Astrocyte (in vitro differentiated cells and primary cell): ENCODE measurements at regions not wholly inside any gene's neighbourhood (a gene's known extent, or its start where the extent isn't known, plus 50 kb on each side); places are given as distances from the start of the nearest gene placed in this dataset.

Experiments used
- DNase-seq: peaks from one replicate; pipeline ENCODE4 v3.0.0-alpha.2; 2010; ENCODE audit warnings: low read depth
- FAIRE-seq: peaks from 2 replicates; lab custom pipeline; 2011; peaks lifted over from hg19 to GRCh38; lab: Jason Lieb, UNC
- H2AFZ ChIP-seq: 2 replicates; pipeline ENCODE4 v1.6.0; 2012; ENCODE audit warnings: low read depth, low read length, inconsistent platforms
- H3K27ac ChIP-seq: 2 replicates; pipeline ENCODE4 v1.5.1; 2011; ENCODE audit warnings: low read depth, low read length, inconsistent platforms
- H3K27me3 ChIP-seq: 2 replicates; pipeline ENCODE4 v1.6.0; 2011; ENCODE audit warnings: low read length, inconsistent platforms; ENCODE audit not compliant: insufficient read depth
- H3K36me3 ChIP-seq: 2 replicates; pipeline ENCODE4 v1.5.1; 2011; ENCODE audit warnings: low read length, inconsistent platforms; ENCODE audit not compliant: insufficient read depth
- H3K4me1 ChIP-seq: 2 replicates; pipeline ENCODE4 v1.5.1; 2011; ENCODE audit warnings: low read length, inconsistent platforms; ENCODE audit not compliant: insufficient read depth
- H3K4me2 ChIP-seq: 2 replicates; pipeline ENCODE4 v1.6.0; 2012; ENCODE audit warnings: low read length, inconsistent platforms
- H3K4me3 ChIP-seq: 2 replicates; pipeline ENCODE4 v1.5.1; 2011; ENCODE audit warnings: low read depth, mild to moderate bottlenecking, low read length, inconsistent platforms; ENCODE audit not compliant: insufficient read depth
- H3K79me2 ChIP-seq: 2 replicates; pipeline ENCODE4 v1.6.0; 2012; ENCODE audit warnings: mild to moderate bottlenecking, low read length, inconsistent platforms; ENCODE audit not compliant: insufficient read depth
- H3K9ac ChIP-seq: 2 replicates; pipeline ENCODE4 v1.6.0; 2012; ENCODE audit warnings: mild to moderate bottlenecking, low read length, inconsistent platforms
- H3K9me3 ChIP-seq: 2 replicates; pipeline ENCODE4 v1.5.1; 2012; ENCODE audit warnings: low read depth, mild to moderate bottlenecking, low read length, inconsistent platforms; ENCODE audit not compliant: insufficient read depth
- H4K20me1 ChIP-seq: 2 replicates; pipeline ENCODE4 v1.6.0; 2012; ENCODE audit warnings: low read length, inconsistent platforms; ENCODE audit not compliant: insufficient read depth
- H3K27ac Mint-ChIP-seq: one replicate; pipeline ENCODE4 v1.8.0; 2021; ENCODE audit warnings: mild to moderate bottlenecking, mixed read lengths; ENCODE audit not compliant: unreplicated experiment
- H3K27me3 Mint-ChIP-seq: one replicate; pipeline ENCODE4 v1.8.0; 2021; ENCODE audit warnings: low read depth, mixed read lengths; ENCODE audit not compliant: unreplicated experiment
- H3K36me3 Mint-ChIP-seq: one replicate; pipeline ENCODE4 v1.8.0; 2021; ENCODE audit warnings: low read depth, mixed read lengths; ENCODE audit not compliant: unreplicated experiment
- H3K4me1 Mint-ChIP-seq: one replicate; pipeline ENCODE4 v1.8.0; 2021; ENCODE audit warnings: low read depth, mixed read lengths; ENCODE audit not compliant: unreplicated experiment
- H3K4me3 Mint-ChIP-seq: one replicate; pipeline ENCODE4 v1.8.0; 2021; ENCODE audit warnings: mild to moderate bottlenecking, moderate library complexity, mixed read lengths; ENCODE audit not compliant: unreplicated experiment
- H3K9me3 Mint-ChIP-seq: one replicate; pipeline ENCODE4 v1.8.0; 2021; ENCODE audit warnings: mild to moderate bottlenecking, mixed read lengths; ENCODE audit not compliant: unreplicated experiment
- EZH2 ChIP-seq: IDR thresholded peaks from 2 replicates; pipeline ENCODE4 v1.6.1; 2012; ENCODE audit warnings: mild to moderate bottlenecking, low read length, inconsistent platforms; ENCODE audit not compliant: insufficient read depth
- TF ChIP-seq, protein P1 (sequence below): IDR thresholded peaks from 2 replicates; pipeline ENCODE4 v1.5.1; 2011; ENCODE audit warnings: low read depth, mild to moderate bottlenecking, inconsistent platforms, low read length, moderate library complexity; ENCODE audit not compliant: insufficient read depth

DNA sequence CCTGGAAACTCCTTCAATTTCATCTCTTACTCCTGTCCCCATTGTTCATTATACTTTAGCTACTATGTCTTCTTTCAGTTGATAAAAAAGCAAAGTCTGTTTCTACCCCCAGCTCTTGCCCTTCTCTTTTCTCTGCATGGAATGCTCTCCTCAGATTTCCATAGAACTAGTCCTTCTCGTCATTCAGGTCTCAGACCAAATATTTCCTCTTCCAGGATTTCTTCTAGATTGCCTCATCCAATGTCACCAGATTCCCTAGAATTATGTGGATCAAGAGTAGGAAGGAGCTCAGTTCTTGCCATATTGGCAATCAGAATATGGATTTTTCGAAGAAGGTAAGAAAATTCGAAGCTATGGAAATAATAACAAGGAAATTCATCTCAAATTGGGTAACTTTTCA, 176.1 kb downstream of the GABRG2 start:
- H4K20me1 ChIP-seq = no peaks in the 10 kb centered on the region
- FAIRE-seq = no peak
- no peaks in the 10 kb centered on the region for H3K79me2 ChIP-seq
- TF ChIP-seq, protein P1, sequence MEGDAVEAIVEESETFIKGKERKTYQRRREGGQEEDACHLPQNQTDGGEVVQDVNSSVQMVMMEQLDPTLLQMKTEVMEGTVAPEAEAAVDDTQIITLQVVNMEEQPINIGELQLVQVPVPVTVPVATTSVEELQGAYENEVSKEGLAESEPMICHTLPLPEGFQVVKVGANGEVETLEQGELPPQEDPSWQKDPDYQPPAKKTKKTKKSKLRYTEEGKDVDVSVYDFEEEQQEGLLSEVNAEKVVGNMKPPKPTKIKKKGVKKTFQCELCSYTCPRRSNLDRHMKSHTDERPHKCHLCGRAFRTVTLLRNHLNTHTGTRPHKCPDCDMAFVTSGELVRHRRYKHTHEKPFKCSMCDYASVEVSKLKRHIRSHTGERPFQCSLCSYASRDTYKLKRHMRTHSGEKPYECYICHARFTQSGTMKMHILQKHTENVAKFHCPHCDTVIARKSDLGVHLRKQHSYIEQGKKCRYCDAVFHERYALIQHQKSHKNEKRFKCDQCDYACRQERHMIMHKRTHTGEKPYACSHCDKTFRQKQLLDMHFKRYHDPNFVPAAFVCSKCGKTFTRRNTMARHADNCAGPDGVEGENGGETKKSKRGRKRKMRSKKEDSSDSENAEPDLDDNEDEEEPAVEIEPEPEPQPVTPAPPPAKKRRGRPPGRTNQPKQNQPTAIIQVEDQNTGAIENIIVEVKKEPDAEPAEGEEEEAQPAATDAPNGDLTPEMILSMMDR = no peak
- no peak for TF ChIP-seq EZH2
- DNase-seq = no peak
- H3K4me1 ChIP-seq = no peaks in the 10 kb centered on the region
- Mint-ChIP-seq H3K36me3 (no peaks in the 10 kb centered on the region), H3K4me1 (no peaks in the 10 kb centered on the region), H3K27me3 (no peaks in the 10 kb centered on the region), H3K27ac (no peak overlapping the region), H3K9me3 (no peaks in the 10 kb centered on the region), H3K4me3 (no peak overlapping the region)
- no peaks in the 10 kb centered on the region for H3K36me3 ChIP-seq
- H3K27me3 ChIP-seq = no peaks in the 10 kb centered on the region
- H3K9me3 ChIP-seq = peaks cover 3% of the 10 kb centered on the region
- H2AFZ ChIP-seq = no peak overlapping the region
- no peak overlapping the region for H3K27ac ChIP-seq
- H3K4me2 ChIP-seq = no peak overlapping the region
- no peak overlapping the region for H3K4me3 ChIP-seq
- no peak overlapping the region for H3K9ac ChIP-seq

DNA sequence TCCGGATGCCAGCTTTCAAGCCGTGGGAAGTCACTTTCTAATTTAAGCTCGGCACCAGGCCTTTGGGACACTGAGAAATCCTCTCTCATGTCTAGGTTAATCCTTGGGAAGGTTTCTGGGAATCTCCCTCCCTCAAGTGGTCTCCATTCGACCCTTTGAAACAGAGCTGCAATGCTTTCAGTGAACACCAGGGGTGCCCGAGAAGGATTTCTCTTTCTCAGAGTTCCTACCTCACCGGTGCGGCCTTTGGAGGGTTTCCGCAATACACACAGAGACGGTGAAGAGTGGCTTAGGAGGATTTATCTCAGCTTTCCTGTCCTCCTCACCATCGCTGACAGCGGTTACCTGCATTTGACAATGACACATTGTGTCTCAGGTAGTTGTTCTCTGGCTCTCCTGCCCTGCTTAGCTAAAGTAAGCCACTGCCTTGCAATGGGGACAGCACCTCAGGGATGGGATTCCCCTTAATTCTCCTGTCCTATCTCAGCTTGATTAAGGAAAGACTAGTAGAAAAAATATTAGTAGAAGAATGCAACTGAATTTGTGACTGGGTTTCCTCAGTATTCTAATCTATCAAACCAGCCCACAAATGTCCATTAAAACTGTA, 180.6 kb downstream of the GABRG2 start:
- Histone ChIP-seq H3K36me3 (no peaks in the 10 kb centered on the region), H2AFZ (no peak overlapping the region), H3K27ac (no peak overlapping the region), H3K9ac (no peak overlapping the region), H3K4me3 (no peak overlapping the region), H3K4me2 (no peak overlapping the region), H3K27me3 (no peaks in the 10 kb centered on the region), H3K79me2 (no peaks in the 10 kb centered on the region), H3K9me3 (no peaks in the 10 kb centered on the region), H4K20me1 (no peaks in the 10 kb centered on the region), H3K4me1 (no peaks in the 10 kb centered on the region)
- Mint-ChIP-seq H3K4me3 (no peak overlapping the region), H3K4me1 (no peaks in the 10 kb centered on the region), H3K27ac (no peak overlapping the region), H3K27me3 (no peaks in the 10 kb centered on the region), H3K36me3 (no peaks in the 10 kb centered on the region), H3K9me3 (no peaks in the 10 kb centered on the region)
- DNase-seq = no peak
- TF ChIP-seq, protein P1 = no peak
- TF ChIP-seq EZH2 = no peak
- FAIRE-seq = no peak

DNA sequence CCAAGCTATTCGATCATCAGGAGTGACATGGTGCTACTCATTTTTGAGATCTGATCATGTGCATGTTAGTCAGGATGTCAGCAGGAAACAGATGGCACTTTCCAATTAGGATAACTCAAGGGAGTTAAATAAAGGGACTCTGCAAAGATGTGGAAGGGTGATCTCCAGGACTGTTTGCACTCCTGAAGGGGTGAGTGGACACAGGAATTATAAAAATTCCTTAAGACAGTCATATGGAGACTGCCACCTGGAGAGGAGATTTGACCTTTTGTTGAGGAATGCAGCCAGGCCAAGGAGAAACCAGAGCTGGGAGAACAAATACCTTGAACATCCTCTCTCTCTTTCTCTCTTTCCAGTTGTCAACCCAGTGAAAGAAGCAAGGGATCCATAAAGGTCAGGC, 189.1 kb downstream of the GABRG2 start:
- FAIRE-seq (no peak), DNase-seq (no peak)
- Histone ChIP-seq H3K27ac (no peak overlapping the region), H4K20me1 (no peaks in the 10 kb centered on the region), H3K4me3 (no peak overlapping the region), H3K9ac (no peak overlapping the region), H3K9me3 (no peaks in the 10 kb centered on the region), H3K4me1 (no peaks in the 10 kb centered on the region), H3K79me2 (no peaks in the 10 kb centered on the region), H2AFZ (no peak overlapping the region), H3K27me3 (no peaks in the 10 kb centered on the region), H3K4me2 (no peak overlapping the region), H3K36me3 (no peaks in the 10 kb centered on the region)
- Mint-ChIP-seq H3K36me3 (no peaks in the 10 kb centered on the region), H3K4me3 (no peak overlapping the region), H3K4me1 (peaks cover 6% of the 10 kb centered on the region), H3K27ac (no peak overlapping the region), H3K27me3 (no peaks in the 10 kb centered on the region), H3K9me3 (no peaks in the 10 kb centered on the region)
- no peak for TF ChIP-seq EZH2
- TF ChIP-seq, protein P1 = no peak
